HG02885 (cell line): ENCODE measurements at regions not wholly inside any gene's neighbourhood (a gene's known extent, or its start where the extent isn't known, plus 50 kb on each side); places are given as distances from the start of the nearest gene placed in this dataset.
"Not testable (repeated sequence)": the region's sequence is repeated elsewhere in the genome, so short reads cannot be mapped to it uniquely, and the experiment has no call there.

Source experiments
- ATAC-seq: cut with Tn5 transposase; IDR thresholded peaks from one replicate; pipeline ENCODE4 v1.9.1; 2021; ENCODE audit warnings: mild to moderate bottlenecking; ENCODE audit not compliant: unreplicated experiment, poor library complexity

DNA sequence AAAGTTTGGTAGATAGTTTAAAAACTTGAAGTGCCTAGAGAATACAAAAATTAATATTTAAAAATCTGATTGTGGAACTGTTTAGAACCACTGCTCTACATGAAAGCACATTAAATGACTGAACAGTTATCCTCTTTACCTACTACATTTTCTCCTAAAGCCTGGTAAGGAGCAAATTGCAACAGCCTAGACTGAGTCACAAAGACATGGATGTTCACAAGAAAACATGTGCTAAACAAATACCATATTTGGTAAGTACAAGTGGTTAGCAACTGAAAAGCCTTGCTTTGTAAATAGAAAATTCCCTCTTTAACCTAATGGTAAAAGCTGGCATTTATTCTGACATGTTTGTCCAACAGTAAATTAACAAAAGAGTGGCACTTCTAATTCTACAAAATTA is 203.1 kb downstream of the FBXO8 start:
- ATAC-seq = no peak

DNA sequence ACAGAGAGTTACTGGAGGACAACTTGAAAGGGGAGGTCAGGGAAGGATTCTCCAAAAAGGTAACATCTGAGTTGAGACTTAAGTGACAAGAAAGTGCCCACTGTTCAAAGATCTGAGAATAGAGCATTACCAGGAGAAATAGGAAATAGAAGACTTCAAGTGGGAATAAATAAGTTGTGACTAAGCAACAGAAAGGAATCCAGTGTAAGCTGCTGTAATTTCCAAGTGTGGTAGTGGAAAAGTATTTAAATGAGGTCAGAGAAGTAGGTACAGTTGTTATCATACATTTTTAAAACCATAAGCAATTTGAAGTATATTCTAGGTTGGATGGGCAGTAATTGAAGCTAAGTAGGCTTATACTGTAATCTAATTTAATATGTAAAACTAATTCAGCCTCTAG is 211.9 kb downstream of the FBXO8 start:
- ATAC-seq = no peak

DNA sequence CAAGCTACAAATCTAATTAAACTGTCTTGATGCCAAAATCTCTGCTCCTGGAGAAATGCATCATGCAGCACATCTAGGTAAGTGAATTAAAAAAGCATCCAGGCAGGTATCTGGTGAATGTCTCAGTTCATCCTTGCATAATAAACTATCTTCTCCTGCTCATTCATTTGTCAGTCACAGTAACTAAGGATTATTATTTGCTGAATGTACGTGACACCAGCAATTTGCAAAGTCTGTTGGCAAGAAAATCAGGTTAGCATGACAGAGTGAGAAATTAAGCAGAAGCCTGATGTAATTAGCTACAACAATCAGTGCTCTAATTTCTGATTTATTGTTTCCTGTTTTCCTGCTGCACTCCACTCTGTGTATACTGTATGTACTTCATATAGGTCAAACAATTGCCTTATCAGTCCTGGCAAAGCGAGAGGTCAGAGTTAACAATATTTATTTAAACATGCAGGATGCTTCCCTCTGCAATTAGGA is 213.6 kb downstream of the FBXO8 start:
- no peak for ATAC-seq

DNA sequence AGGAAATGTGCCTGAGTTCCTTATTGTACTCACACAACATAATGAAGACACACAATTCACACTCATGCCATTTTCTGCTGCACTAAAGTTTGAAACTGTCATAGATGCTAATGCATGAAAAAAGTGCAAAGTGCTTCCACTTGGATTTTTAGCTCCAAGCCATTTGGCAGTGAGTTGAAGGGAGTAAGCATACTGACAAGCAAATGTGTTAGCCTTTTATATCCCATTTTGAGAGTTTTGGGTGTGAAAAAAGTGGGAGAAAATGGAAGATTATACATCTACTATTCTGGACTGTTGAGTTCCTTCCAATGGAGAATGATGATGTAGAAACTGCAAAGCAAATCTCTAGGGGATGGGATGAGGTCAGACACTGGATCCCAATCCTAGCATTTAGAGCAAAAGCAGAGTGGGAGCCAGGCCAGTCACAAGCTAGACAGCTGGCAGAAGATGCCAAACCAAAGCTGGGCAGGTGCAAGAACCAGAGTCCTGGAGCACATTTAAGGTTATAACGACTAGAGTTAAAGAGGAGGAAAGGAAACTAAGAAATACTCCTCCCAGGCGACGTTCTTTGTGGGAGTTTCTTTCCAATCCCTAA is 216.8 kb downstream of the FBXO8 start:
- ATAC-seq = no peak

DNA sequence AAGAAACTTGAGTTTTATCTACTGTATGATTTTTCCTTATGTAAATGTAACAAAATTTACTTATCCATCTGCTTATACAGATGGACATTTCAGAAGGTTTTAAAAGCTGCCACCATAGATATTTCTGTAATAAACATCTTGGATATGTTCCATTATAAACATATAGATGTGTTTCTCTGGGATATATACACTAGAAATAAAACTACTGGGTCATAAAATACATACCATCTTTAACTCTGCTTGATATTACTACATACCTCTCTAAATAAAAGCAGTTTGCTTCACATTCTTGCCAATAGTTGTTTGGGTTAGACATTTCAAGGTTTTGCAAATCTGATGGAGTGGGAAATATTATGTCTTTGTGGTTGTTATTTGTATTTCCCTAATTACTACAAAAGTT is 220.6 kb downstream of the FBXO8 start:
- no peak for ATAC-seq

DNA sequence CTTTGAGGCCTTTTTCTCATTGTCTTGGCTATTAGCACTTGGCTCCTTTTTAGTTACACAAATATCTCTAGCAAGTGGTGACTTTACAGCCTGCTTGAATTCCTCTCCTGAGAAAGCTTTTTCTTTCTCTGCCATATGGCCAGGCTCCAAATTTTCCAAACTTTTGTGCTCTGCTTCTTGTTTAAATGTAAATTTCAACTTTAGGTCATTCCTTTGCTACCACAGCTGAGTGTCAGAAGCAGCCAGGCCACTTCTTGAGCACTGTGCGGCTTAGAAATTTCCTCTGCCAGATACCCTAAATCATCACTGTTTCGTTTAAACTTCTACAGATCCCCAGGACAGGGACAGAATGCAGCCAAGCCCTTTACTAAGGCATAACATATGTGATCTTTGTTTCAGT is 222.4 kb downstream of the FBXO8 start:
- no peak for ATAC-seq

DNA sequence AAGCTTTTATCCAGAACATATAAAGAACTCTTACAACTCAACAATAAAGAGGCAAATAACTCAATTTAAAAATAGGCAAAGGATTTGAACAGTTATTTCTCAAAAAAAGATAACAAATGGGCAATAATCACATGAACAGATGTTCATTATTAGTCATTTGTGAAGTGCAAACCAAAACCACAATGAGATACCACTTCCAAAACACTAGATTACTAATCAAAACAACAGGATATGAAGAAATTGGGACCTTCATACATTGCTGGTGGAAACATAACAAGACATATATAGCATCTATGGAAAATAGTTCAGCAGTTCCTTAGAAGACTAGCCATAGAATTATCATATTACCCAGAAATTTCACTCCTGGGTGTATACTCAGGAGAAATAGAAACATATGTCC is 224.6 kb downstream of the FBXO8 start:
- ATAC-seq = no peak

DNA sequence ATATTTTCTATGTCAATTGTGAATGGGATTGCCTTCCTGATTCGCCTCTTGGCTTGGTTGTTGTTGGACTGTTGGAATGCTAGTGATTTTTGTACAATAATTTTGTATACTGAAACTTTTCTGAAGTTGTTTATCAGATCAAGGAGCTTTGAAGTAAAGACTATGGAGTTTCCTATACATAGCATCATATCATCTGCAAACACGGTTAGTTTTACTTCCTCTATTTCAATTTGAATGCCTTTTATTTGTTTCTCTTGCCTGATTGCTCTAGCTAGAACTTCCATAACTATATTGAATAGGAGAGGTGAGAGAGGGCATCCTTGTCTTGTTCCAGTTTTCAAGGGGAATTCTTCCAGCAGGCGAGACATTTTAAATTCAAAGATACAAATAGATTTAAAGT is 226.5 kb downstream of the FBXO8 start:
- no peak for ATAC-seq

DNA sequence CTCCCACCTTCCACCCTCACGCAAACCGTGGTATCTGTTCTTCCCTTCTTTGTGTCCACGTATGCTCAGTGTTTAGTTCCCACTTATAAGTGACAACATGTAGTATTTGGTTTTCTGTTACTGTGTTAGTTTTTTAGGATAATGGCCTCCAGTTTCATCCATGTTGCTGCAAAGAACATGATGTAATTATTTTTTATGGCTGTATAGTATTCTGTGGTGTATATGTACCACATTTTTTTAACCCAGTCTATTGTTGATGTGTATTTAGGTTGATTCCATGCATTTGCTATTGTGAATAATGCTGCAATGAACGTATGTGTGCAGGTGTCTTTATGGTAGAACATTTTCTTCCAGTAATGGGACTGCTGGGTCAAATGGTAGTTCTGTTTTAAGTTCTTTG is 228.1 kb downstream of the FBXO8 start:
- no peak for ATAC-seq

DNA sequence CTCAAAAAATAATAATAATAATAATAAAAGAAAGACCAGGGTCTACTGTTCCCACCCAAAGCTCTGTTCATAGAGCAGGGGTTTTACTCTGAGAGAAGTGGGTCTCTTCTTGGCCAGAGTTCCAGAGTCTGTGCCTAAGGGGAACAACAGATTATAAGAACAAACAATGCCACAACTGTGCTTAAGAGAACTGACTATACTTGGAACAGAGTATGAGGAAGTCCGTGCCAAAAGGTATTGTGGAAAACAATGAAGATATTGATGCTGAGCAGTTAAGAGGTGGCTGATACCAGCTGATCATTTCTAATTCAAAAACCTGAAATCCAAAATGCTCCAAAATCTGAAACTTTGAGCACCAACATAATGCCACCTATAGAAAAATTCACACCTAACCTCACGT is 229.6 kb downstream of the FBXO8 start:
- ATAC-seq = no peak

DNA sequence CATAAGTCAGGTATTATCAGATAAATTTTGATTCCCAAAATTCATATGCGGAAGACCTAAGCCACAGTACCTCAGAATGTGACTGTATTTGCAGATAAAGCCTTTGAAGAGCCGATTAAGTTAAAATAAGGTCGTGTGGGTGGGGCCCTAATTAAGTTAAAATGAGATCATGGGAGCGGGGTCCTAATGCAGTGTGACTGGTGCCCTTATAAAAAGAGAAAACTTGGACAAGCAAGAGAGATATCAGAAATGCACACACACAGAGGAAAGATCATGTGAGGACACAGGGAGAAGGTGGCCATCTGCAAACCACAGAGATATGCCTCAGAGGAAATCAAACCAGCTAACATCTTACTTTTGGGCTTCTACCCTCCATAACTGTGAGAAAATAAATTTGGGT is 236.1 kb downstream of the FBXO8 start:
- ATAC-seq = no peak

DNA sequence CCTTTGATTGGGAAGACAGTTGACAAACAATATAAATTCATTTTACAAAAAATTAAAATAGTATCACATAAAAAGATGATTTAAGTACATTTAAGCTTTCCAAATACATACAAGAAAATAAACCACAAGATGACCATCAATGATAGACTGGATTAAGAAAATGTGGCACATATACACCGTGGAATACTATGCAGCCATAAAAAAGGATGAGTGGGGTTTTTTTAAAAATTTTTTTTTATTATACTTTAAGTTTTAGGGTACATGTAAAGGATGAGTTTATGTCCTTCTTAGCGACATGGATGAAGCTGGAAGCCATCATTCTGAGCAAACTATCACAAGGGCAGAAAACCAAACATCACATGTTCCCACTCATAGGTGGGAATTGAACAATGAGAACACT is 237.6 kb downstream of the FBXO8 start:
- not testable (repeated sequence) for ATAC-seq

DNA sequence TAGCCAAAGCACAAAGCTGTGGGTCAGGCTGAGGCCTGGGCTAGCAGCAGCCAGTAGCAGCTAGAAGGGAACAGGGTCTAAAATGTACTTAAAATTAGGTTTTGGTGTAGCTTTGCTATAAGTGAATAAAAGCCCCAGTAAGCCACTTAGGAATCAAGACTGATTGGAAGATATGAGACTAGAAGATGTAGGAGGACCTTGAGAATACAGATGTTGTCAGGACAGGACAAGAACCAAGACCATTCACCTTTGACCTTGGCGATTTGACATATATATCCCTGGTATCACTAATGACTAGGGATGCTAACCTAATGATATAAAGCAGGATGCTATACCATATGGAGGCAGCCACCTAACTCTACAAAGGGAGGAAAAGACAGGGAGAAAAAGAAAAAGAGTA is 238.1 kb downstream of the FBXO8 start:
- no peak for ATAC-seq

DNA sequence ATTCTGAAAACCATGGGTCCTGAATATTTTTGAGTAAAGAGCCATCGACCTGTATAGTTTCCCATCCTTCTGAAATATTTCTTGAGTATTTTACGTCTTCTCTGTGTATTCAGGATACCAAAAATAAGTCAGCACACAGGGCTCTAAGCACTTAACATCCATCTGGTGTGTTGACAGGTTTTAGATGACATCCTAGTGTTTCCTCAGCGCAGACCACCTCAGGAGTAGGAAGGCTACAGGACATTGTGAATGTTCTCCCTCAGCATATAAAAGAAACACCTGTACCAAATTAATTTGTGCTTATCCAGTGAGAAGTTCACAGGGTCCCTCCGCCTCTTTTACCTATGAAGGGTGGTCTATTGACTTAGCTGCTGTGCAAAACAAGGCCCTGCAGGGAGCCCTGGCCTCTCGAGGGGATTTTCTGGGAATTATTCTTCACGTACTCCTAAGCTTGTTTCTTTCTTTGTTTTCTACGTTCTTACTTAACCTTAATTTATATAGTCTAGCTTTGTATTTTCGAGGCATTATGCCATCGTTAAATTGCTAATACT is 241.8 kb downstream of the FBXO8 start:
- no peak for ATAC-seq

DNA sequence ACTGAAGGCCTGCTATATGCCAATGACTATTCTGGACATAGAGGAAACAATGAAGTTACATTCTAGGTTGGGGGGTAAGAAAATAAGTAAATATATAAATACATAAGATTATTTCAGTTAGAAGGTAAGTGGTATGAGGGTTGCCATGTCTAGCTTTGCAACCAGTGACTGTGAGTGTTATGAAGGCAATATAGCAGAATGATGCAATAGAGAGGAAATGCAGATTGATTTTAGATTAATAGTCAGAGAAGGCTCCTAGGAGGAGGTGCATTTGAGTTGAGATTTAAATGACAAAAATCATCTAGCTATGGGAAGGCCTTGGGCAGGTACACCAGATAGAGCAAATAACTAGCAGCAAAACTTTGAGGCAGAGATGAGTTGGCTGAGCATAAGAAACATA is 243.2 kb downstream of the FBXO8 start:
- no peak for ATAC-seq

DNA sequence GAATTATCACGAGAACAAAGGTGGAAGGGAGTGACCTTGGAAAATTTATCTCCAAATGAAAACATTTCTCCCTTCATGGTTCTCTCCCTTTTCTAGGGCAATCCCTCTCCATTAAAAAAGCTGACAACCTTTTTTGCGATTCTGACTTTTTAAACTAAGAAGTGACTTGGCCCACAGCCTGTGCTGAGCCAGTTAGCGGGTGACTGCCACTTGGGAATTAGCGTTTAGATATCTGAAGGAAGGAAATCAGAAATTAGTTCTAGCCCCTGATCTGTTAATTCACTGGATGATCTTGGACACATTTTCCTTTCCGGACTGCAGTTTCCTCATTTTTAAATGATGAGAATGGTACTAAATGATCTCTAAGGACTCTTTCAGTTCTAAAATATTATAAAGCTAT is 245.0 kb downstream of the FBXO8 start:
- no peak for ATAC-seq

DNA sequence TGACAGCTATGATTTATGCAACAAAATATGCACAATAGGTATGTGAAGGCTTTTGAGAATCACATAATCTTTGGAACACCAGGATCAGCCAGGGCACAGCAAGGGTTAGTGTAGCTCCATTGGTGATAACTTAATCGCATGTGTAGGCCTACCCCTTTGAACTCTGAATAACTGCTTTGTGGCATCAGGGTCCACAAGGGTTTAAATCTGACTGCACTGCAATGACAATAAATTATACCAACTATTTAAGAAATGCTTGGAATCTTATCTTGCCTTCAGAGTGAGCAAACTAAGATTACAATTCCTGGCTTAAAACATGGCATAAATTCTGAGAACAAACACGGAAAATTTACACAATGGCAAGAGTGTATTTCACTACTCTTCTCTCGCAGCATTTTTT is 245.8 kb downstream of the FBXO8 start:
- ATAC-seq = no peak

DNA sequence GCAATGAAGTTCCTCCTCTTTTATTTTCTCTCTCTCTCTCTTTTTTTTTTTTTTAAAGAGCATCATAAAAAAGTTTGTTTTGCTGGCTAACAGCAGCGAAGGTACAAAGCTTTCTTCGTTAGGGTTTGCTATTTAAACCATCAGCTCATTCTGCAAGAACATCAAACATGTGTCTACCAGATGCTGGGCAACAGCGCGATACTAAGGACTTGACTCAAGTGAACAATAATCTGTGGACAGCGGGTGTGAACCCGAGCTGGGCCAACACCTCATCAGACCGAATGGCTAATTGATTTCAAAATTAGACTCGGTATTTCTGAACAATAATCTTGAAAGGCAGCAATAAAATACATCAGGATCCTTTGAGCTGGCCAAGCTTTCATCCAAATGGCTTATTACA is 246.4 kb downstream of the FBXO8 start:
- no peak for ATAC-seq

DNA sequence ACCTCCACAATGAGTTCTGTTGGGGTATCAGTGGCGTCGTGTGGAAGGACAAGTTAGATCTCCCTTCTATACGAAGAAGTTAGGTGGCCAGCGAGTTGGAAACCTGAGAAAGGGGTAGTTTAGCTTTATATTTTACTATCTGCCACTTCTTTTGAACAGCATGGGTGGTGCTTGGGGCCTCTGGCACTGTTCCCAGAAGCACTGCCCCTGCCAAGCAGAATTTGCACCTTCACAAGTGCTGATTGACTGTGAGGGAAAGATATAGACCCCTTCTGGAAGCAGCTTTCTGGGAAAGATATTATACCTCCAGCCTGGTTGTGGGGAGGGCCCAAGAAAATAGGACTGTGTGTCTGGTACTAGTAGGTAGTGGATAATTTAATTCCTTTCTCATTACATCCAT is 246.9 kb downstream of the FBXO8 start:
- no peak for ATAC-seq

DNA sequence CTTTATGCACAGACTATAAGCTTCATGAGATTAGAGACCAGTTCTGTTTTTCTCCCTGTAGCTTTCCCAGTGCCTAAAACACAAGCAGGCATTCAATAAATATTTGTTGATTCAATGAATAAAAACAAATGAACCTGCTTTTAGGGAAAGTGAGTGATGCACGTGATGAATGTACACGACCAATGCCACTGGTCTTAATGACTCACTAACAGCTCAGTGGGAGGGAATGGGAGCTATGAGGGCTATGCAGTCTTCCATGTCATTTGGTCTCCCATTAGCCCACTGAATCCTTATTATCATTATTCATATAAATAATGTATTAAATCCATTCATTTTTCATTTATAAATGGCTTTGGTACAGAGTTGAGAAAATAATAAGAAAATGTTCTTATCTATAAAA is 247.4 kb downstream of the FBXO8 start:
- ATAC-seq = no peak

DNA sequence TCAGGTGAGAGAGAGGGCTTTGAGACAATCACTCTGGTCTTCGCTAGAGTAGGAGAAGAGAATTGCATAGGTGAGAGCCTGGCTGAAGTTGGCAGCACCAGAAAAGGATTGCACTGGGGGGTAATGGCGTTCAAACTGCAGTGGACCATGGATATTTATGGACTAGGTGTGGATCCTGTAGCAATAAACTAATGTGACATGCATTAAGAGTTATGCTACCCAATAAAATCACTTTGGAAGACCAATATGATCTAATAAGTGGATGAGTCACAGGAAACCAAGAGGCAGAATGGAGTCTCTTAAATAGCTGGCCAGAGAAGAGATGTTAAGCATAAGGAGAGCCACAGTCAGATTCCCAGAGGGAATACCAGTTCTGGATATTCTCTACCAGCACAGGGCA is 259.8 kb downstream of the FBXO8 start:
- ATAC-seq = no peak

DNA sequence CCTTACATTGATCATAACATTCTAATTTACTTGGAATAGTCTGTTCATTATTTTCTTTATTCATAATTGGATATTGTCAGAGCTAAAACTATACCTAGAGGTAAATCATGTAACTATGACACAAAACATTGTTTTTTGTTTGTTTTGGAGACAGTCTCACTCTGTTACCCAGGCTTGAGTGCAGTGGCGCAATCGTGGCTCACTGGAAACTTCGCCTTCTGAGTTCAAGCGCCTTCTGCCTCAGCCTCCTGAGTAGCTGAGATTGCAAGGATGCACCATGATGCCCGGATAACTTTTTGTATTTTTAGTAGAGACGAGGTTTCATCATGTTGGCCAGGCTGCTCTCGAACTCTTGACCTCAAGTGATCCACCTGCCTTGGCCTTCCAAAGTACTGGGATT is 265.2 kb downstream of the FBXO8 start:
- ATAC-seq = no peak

DNA sequence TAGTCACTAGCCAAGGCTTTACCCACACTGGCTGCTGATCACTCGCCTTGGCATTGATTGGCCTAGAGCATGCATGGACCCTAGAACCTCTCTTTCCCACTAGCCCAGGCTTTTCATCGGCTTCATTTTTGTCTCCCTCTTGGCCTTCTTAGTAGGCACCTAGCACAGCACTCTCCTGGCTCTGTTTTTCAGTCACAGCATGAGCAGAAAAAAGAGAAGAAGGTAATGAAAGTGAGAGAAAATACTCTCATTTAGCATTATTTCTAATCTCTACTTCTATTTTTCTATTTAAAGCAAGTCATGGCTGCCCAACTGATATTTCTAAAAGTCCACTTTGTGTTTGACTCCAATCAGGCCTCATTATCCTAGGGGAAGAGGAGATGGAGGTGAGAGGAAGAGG is 267.2 kb downstream of the FBXO8 start:
- no peak for ATAC-seq
